ENCODE measurements at regions not wholly inside any gene's neighbourhood (a gene's known extent, or its start where the extent isn't known, plus 50 kb on each side); places are given as distances from the start of the nearest gene placed in this dataset.

- Histone ChIP-seq H3K36me3 (ENCODE audit: control insufficient read depth, insufficient read depth, low read length) (no peaks in the 10 kb centered on the region), H3K27me3 (ENCODE audit: control insufficient read depth in 2 of 2, insufficient read depth in 2 of 2, low read length in 2 of 2) (peaks cover 0 to 6% of the 10 kb centered on the region in 2 experiments; a peak in 2 of 5 replicates), H3K27ac (ENCODE audit: extremely low read depth, low read depth, low read length) (no peak overlapping the region), H3K9me1 (ENCODE audit: control insufficient read depth, insufficient read depth, low read length) (no peaks in the 10 kb centered on the region), H3K4me3 (no peak overlapping the region), H3K9me3 (replicated peaks; ENCODE audit: control insufficient read depth, insufficient read depth, low read depth, low read length) (no peaks in the 10 kb centered on the region), H3K4me1 (replicated peaks in 1 of 2; ENCODE audit: control insufficient read depth in 2 of 2, insufficient read depth in 2 of 2, low read length in 2 of 2) (no peaks in the 10 kb centered on the region), H2AFZ (ENCODE audit: low read depth, low read length) (no peak overlapping the region), H4K20me1 (replicated peaks; ENCODE audit: control insufficient read depth, insufficient read depth, low read length) (no peaks in the 10 kb centered on the region), H3K9ac (ENCODE audit: insufficient read depth in 1 of 2, low read depth in 2 of 2, low read length in 2 of 2) (no peak overlapping the region), H3K79me2 (ENCODE audit: control insufficient read depth, insufficient read depth, low read length) (no peaks in the 10 kb centered on the region), H3K4me2 (ENCODE audit: insufficient read depth, low read length) (no peak overlapping the region)
- intact Hi-C loops (cut with micrococcal nuclease) (no loop called here), in situ Hi-C loops (cut with MboI) (no loop called here)
- FAIRE-seq (no peak), ATAC-seq (no peak), DNase-seq (ENCODE audit: extremely low read depth in 1 of 4, low spot score in 3 of 4) (no peak)
- ChIA-PET POLR2A (no interaction called here), CTCF (ENCODE audit: low intra/inter-chr PET ratio) (no interaction called here)
- no peak for TF ChIP-seq CREM (IDR thresholded peaks at IDR 0.05; ENCODE audit: low read depth)
- no peak for TF ChIP-seq ZNF699 (CRISPR knock-in tag; IDR thresholded peaks at IDR 0.05; ENCODE audit: insufficient replicate concordance)
- no peak for TF ChIP-seq TFE3 (CRISPR knock-in tag; IDR thresholded peaks at IDR 0.05)
- TF ChIP-seq ZNF785 (CRISPR knock-in tag; IDR thresholded peaks at IDR 0.05) = no peak
- no peak for TF ChIP-seq CEBPZ (IDR thresholded peaks at IDR 0.05; ENCODE audit: borderline replicate concordance, low read depth, low read length)
- no peak for TF ChIP-seq NCOA4 (IDR thresholded peaks at IDR 0.05; ENCODE audit: partially characterized antibody)
- no peak for TF ChIP-seq TCF7 (IDR thresholded peaks at IDR 0.05; ENCODE audit: borderline replicate concordance)
- no peak for TF ChIP-seq HMBOX1 (IDR thresholded peaks at IDR 0.05)
- TF ChIP-seq ZKSCAN1 (IDR thresholded peaks at IDR 0.05; ENCODE audit: low read depth, low read length) = no peak
- no peak for TF ChIP-seq ZBTB49 (CRISPR knock-in tag; IDR thresholded peaks at IDR 0.05; ENCODE audit: borderline replicate concordance)
- BruUV-seq (replicated peaks) = no TSS peak
These were observed 61.6 kb upstream of the GPR12 start for GRCh38 chr13:26822146-26822545.

All from K562 (cell line).